Liver (tissue), 8 donors: ENCODE measurements at regions not wholly inside any gene's neighbourhood (a gene's known extent, or its start where the extent isn't known, plus 50 kb on each side); places are given as distances from the start of the nearest gene placed in this dataset.

Experiments used
- DNase-seq: peaks from one replicate; pipeline ENCODE4 v3.0.0-alpha.2; 2017; ENCODE audit warnings: low spot score
- H3K27ac ChIP-seq, 2 donors: one replicate each; pipeline ENCODE4 v1.7.0; 2013; ENCODE audit warnings: inconsistent platforms in 2 of 2, low read length in 2 of 2, control low read depth in 1 of 2, low read depth in 1 of 2, mild to moderate bottlenecking in 1 of 2
- H3K27me3 ChIP-seq, 4 donors: one replicate each; pipeline versions ENCODE4 v1.6.1 to v1.7.0; 2013; ENCODE audit warnings: low read length in 3 of 4, inconsistent platforms in 1 of 4, mild to moderate bottlenecking in 1 of 4, moderate library complexity in 1 of 4; ENCODE audit not compliant: control insufficient read depth in 4 of 4, insufficient read depth in 4 of 4
- H3K36me3 ChIP-seq, 4 donors: one replicate each; pipeline versions ENCODE4 v1.6.1 to v1.7.0; 2013; ENCODE audit warnings: low read length in 3 of 4, mild to moderate bottlenecking in 3 of 4, low read depth in 1 of 4, moderate library complexity in 1 of 4; ENCODE audit not compliant: control insufficient read depth in 4 of 4, insufficient read depth in 3 of 4
- H3K4me1 ChIP-seq, 4 donors: one replicate each; pipeline versions ENCODE4 v1.6.1 to v1.7.0; 2013; ENCODE audit warnings: low read length in 3 of 4, mild to moderate bottlenecking in 3 of 4, moderate library complexity in 1 of 4; ENCODE audit not compliant: control insufficient read depth in 4 of 4, insufficient read depth in 4 of 4
- H3K4me3 ChIP-seq, 3 donors: one replicate each; pipeline versions ENCODE4 v1.6.1 to v1.7.0; 2013; ENCODE audit warnings: low read length in 3 of 3, control low read depth in 1 of 3, low read depth in 1 of 3, mild to moderate bottlenecking in 1 of 3
- H3K9ac ChIP-seq, 2 donors: one replicate each; pipeline ENCODE4 v1.7.0; 2013; ENCODE audit warnings: low read length in 2 of 2, mild to moderate bottlenecking in 2 of 2, moderate library complexity in 2 of 2, control low read depth in 1 of 2, low read depth in 1 of 2
- H3K9me3 ChIP-seq, 4 donors: one replicate each; pipeline versions ENCODE4 v1.6.1 to v1.7.0; 2013; ENCODE audit warnings: low read length in 3 of 4; ENCODE audit not compliant: control insufficient read depth in 4 of 4
- CTCF ChIP-seq: fragments of 150-350 bp; IDR thresholded peaks from 2 replicates; pipeline ENCODE4 v1.5.1; 2017; ENCODE audit warnings: improper control_type of control experiment, low read depth, low read length; ENCODE audit not compliant: missing input control
- EGR1 ChIP-seq, 2 donors: IDR thresholded peaks; 2 replicates each; pipeline ENCODE4 v1.6.1; 2016 to 2018; ENCODE audit warnings: antibody characterized with exemption in 2 of 2, low read depth in 2 of 2
- FOXA1 ChIP-seq: IDR thresholded peaks from 2 replicates; pipeline ENCODE4 v1.6.1; 2016; ENCODE audit warnings: antibody characterized with exemption
- FOXA2 ChIP-seq: IDR thresholded peaks from 2 replicates; pipeline ENCODE4 v1.6.1; 2016; ENCODE audit warnings: antibody characterized with exemption
- GABPA ChIP-seq, 2 donors: IDR thresholded peaks in 1 of 2; conservative IDR thresholded peaks in 1 of 2; 2 replicates each; pipeline ENCODE4 v1.6.1; 2016; ENCODE audit warnings: antibody characterized with exemption in 2 of 2, mild to moderate bottlenecking in 1 of 2, moderate library complexity in 1 of 2
- HNF4A ChIP-seq, 2 donors: conservative IDR thresholded peaks; 2 replicates each; pipeline ENCODE4 v1.6.1; 2016; ENCODE audit warnings: antibody characterized with exemption in 2 of 2, mild to moderate bottlenecking in 2 of 2
- HNF4G ChIP-seq: IDR thresholded peaks from 2 replicates; pipeline ENCODE4 v1.6.1; 2016; ENCODE audit warnings: antibody characterized with exemption
- JUND ChIP-seq, 2 donors: IDR thresholded peaks; 2 replicates each; pipeline ENCODE4 v1.6.1; 2016; ENCODE audit warnings: antibody characterized with exemption in 2 of 2
- MAX ChIP-seq: IDR thresholded peaks from 2 replicates; pipeline ENCODE4 v1.6.1; 2016; ENCODE audit warnings: antibody characterized with exemption
- NR2F2 ChIP-seq: IDR thresholded peaks from 2 replicates; pipeline ENCODE4 v1.6.1; 2016; ENCODE audit warnings: antibody characterized with exemption
- RAD21 ChIP-seq, 2 donors: IDR thresholded peaks; 2 replicates each; pipeline ENCODE4 v1.6.1; 2016; ENCODE audit warnings: antibody characterized with exemption in 2 of 2, mild to moderate bottlenecking in 2 of 2
- RXRA ChIP-seq, 2 donors: IDR thresholded peaks; 2 replicates each; pipeline ENCODE4 v1.6.1; 2017 to 2018; ENCODE audit warnings: antibody characterized with exemption in 2 of 2, mild to moderate bottlenecking in 1 of 2
- SP1 ChIP-seq: IDR thresholded peaks from 2 replicates; pipeline ENCODE4 v1.6.1; 2018; ENCODE audit warnings: antibody characterized with exemption, mild to moderate bottlenecking
- TAF1 ChIP-seq: conservative IDR thresholded peaks from 2 replicates; pipeline ENCODE4 v1.6.1; 2016; ENCODE audit warnings: antibody characterized with exemption, mild to moderate bottlenecking
- YY1 ChIP-seq: IDR thresholded peaks from 2 replicates; pipeline ENCODE4 v1.6.1; 2016; ENCODE audit warnings: antibody characterized with exemption, mild to moderate bottlenecking
- ZBTB33 ChIP-seq: IDR thresholded peaks from 2 replicates; pipeline ENCODE4 v1.6.1; 2016; ENCODE audit warnings: antibody characterized with exemption
- WGBS: extraction: QIAGEN DNeasy Blood & Tissue Kit; methylation state at CpG from one replicate; pipeline ENCODE4 v1.1.7; 2013; 5-methylcytosine and 5-hydroxymethylcytosine counted together
- donor health status: healthy.
- donor health status: healthy.
- donor health status: healthy.
- donor health status: healthy.
- donor health status: healthy.

GRCh38 chr4:170247596-170247995 lies 157.8 kb upstream of the AADAT start:
- Histone ChIP-seq H3K4me3 (no peak overlapping the region), H3K9me3 (no peaks in the 10 kb centered on the region), H3K27me3 (no peaks in the 10 kb centered on the region), H3K36me3 (no peaks in the 10 kb centered on the region), H3K4me1 (peaks cover 0 to 3% (median 1%) of the 10 kb centered on the region in 4 donors), H3K9ac (no peak overlapping the region), H3K27ac (peak overlapping the region in 1 of 2 donors; percentile 33)
- TF ChIP-seq SP1 (peak; percentile 23), MAX (no peak), GABPA (IDR thresholded peaks at IDR 0.05 in 1 of 2, conservative IDR thresholded peaks at IDR 0.05 in 1 of 2) (peak in 1 of 2 donors; percentile 35), ZBTB33 (no peak), HNF4A (conservative IDR thresholded peaks at IDR 0.05) (peak in 1 of 2 donors; percentile 37), FOXA2 (no peak)
- DNase-seq = no peak

GRCh38 chr4:170243662-170244288 lies 154.0 kb upstream of the AADAT start:
- peaks cover 0 to 3% (median 1%) of the 10 kb centered on the region in 4 donors for H3K4me1 ChIP-seq
- no peak overlapping the region for H3K27ac ChIP-seq
- no peaks in the 10 kb centered on the region for H3K9me3 ChIP-seq
- TF ChIP-seq YY1 (no peak), HNF4A (conservative IDR thresholded peaks at IDR 0.05) (no peak), FOXA2 (no peak), ZBTB33 (no peak), JUND (IDR thresholded peaks at IDR 0.05) (no peak), TAF1 (no peak), MAX (no peak), GABPA (IDR thresholded peaks at IDR 0.05 in 1 of 2, conservative IDR thresholded peaks at IDR 0.05 in 1 of 2) (no peak), RXRA (IDR thresholded peaks at IDR 0.05) (no peak), RAD21 (IDR thresholded peaks at IDR 0.05) (no peak), CTCF (no peak), FOXA1 (no peak), HNF4G (no peak), NR2F2 (no peak), EGR1 (IDR thresholded peaks at IDR 0.05; ENCODE audit: low read depth in 2 of 2) (no peak)
- H3K9ac ChIP-seq = no peak overlapping the region
- no peaks in the 10 kb centered on the region for H3K36me3 ChIP-seq
- whole genome bisulfite sequencing = 75% methylated on average over 2 of the region's 2 CpGs
- H3K27me3 ChIP-seq = no peaks in the 10 kb centered on the region
- no peak for DNase-seq
- H3K4me3 ChIP-seq = no peak overlapping the region
